Pancreas (tissue), 10 donors: ENCODE measurements at regions not wholly inside any gene's neighbourhood (a gene's known extent, or its start where the extent isn't known, plus 50 kb on each side); places are given as distances from the start of the nearest gene placed in this dataset.
A peak's percentile ranks its signal among the peaks of the same experiment; 100 is the strongest.

Experiments used
- ATAC-seq, 4 donors: fragments of 200-7000 bp; cut with Tn5 transposase; one replicate each; pipeline versions ENCODE4 v1.8.0 to v1.9.1; 2020; ENCODE audit warnings: mild to moderate bottlenecking in 4 of 4, moderate library complexity in 4 of 4
- DNase-seq, 6 donors: peaks; one replicate each; pipeline ENCODE4 v3.0.0-alpha.2; 2020
- FAIRE-seq: peaks from 2 replicates; lab custom pipeline; 2012; peaks lifted over from hg19 to GRCh38; lab: Jason Lieb, UNC
- H3K27ac ChIP-seq, 4 donors: fragments of 200-600 bp; sonication (generic); 1 replicate in 3 of 4; 2 replicates in 1 of 4; pipeline versions ENCODE4 v1.5.0 to v1.8.0; 2020
- H3K27me3 ChIP-seq, 4 donors: fragments of 200-600 bp; one replicate each; pipeline ENCODE4 v1.8.0; 2021
- H3K36me3 ChIP-seq, 3 donors: fragments of 200-600 bp; sonication (generic) in 1 of 3; one replicate each; pipeline versions ENCODE4 v1.5.0 to v1.8.0; 2020 to 2021
- H3K4me1 ChIP-seq, 3 donors: fragments of 200-600 bp; one replicate each; pipeline ENCODE4 v1.8.0; 2021
- H3K4me3 ChIP-seq, 4 donors: fragments of 200-600 bp; sonication (generic) in 2 of 4; one replicate each; pipeline versions ENCODE4 v1.5.0 to v1.8.0; 2020 to 2021
- H3K9me3 ChIP-seq, 4 donors: fragments of 200-600 bp; one replicate each; pipeline ENCODE4 v1.8.0; 2021
- WGBS, 2 donors: extraction: QIAGEN DNeasy Blood & Tissue Kit; methylation state at CpG; one replicate each; pipeline ENCODE4 v1.1.7; 2013; 5-methylcytosine and 5-hydroxymethylcytosine counted together
- intact Hi-C, 3 donors: fragments of 100-400 bp; cut with DNase I; formaldehyde crosslinking; loops; one replicate each; pipeline versions ENCODE4 v1.11.1 to v1.14.2; 2022
- TF ChIP-seq, protein P1 (sequence below), 4 donors: fragments of 200-600 bp; sonication (generic) in 3 of 4; IDR thresholded peaks; one replicate each; pipeline versions ENCODE4 v1.5.0 to v1.8.0; 2021; ENCODE audit warnings: antibody characterized with exemption in 4 of 4
- donor health status: healthy with polysubstance abuse.
- donor health status: DM: no; HTN: no; CAD: no; lungs with moderate emphysema.
- donor health status: DM: no; HTN: no; CAD: no.
- donor health status: control.
- donor health status: control.
- donor health status: Bipolar disorder and iron deficiency.
- donor health status: DM: yes; HTN: yes; CAD: no.
- donor health status: DM: no; HTN: no; CAD: no.
- donor health status: DM: no; HTN: no; CAD: no.
- donor health status: DM: yes; HTN: yes; CAD: no.

DNA sequence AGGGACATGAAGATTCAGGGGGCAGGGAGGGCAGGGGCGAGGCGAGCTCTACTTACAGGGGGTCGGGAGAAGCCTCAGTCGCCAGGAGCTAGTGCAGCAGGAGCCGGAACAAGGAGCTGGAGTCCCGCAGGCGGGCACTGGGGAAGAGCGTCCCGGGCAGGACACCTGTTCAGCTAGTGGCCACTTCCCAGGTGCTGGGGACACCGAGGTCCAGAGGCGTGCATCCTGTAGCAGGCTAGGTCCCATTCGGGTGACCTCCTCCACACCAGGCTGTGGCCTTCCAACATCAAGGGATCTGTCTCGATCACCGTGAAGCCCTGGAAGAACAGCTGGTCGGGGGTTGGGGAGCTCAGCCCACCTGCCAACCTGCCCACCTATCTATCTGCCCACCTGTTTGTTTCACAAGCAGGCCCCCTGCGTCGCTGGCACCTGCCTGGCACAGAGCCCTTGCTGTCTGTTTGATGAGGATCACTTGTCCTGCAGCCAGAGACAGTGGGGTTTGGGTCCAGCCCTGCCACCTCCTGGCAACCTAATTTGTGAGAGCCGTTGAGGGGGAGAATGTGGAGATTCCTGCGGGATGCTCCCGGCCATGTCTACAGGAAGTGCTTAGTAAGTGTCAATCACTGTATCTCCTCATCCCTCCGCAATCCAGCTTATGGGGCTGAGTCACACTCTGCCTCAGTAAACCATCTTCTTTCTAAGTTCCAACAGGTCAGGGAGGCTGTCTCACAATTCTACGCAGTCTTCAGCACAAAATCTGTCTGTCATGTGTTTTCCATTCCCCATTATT lies 940.9 kb downstream of the BRD1 start:
- WGBS, 2 donors: 44 to 52% methylated on average over 22 of the region's 22 CpGs
- H3K9me3 ChIP-seq: no peaks in the 10 kb centered on the region
- H3K4me3 ChIP-seq: no peak overlapping the region
- H3K27ac ChIP-seq: no peak overlapping the region
- H3K27me3 ChIP-seq: no peaks in the 10 kb centered on the region
- H3K36me3 ChIP-seq: no peaks in the 10 kb centered on the region
- FAIRE-seq (no peak), ATAC-seq (no peak), DNase-seq (peak in 1 of 6 donors; percentile 23)
- intact Hi-C loops: no loop called here
- TF ChIP-seq, protein P1, sequence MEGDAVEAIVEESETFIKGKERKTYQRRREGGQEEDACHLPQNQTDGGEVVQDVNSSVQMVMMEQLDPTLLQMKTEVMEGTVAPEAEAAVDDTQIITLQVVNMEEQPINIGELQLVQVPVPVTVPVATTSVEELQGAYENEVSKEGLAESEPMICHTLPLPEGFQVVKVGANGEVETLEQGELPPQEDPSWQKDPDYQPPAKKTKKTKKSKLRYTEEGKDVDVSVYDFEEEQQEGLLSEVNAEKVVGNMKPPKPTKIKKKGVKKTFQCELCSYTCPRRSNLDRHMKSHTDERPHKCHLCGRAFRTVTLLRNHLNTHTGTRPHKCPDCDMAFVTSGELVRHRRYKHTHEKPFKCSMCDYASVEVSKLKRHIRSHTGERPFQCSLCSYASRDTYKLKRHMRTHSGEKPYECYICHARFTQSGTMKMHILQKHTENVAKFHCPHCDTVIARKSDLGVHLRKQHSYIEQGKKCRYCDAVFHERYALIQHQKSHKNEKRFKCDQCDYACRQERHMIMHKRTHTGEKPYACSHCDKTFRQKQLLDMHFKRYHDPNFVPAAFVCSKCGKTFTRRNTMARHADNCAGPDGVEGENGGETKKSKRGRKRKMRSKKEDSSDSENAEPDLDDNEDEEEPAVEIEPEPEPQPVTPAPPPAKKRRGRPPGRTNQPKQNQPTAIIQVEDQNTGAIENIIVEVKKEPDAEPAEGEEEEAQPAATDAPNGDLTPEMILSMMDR (IDR thresholded peaks at IDR 0.05): no peak
- H3K4me1 ChIP-seq: no peaks in the 10 kb centered on the region

DNA sequence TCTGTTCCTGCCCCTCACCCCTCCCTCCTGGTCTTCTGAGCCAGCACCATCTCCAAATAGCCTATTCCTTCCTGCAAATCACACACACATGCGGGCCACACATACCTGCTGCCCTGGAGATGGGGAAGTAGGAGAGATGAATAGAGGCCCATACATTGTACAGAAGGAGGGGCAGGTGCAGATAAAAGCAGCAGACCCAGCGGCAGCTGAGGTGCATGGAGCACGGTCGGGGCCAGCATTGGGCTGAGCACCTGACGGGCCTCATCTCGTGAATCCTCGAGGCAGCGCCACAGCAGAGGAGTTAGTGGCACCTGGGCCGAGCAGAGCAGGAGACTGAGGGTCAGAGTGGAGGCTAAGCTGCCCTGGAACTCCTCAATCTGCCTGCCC lies 941.8 kb downstream of the BRD1 start:
- FAIRE-seq (no peak), DNase-seq (peak in 2 of 6 donors; percentile 5 to 32), ATAC-seq (no peak)
- no peaks in the 10 kb centered on the region for H3K36me3 ChIP-seq
- no peaks in the 10 kb centered on the region for H3K9me3 ChIP-seq
- H3K27ac ChIP-seq: no peak overlapping the region
- H3K4me3 ChIP-seq: no peak overlapping the region
- intact Hi-C loops: no loop called here
- 53 to 68% methylated on average over 9 of the region's 9 CpGs for WGBS, 2 donors
- H3K27me3 ChIP-seq: no peaks in the 10 kb centered on the region
- TF ChIP-seq, protein P1 (IDR thresholded peaks at IDR 0.05): no peak
- H3K4me1 ChIP-seq: no peaks in the 10 kb centered on the region

DNA sequence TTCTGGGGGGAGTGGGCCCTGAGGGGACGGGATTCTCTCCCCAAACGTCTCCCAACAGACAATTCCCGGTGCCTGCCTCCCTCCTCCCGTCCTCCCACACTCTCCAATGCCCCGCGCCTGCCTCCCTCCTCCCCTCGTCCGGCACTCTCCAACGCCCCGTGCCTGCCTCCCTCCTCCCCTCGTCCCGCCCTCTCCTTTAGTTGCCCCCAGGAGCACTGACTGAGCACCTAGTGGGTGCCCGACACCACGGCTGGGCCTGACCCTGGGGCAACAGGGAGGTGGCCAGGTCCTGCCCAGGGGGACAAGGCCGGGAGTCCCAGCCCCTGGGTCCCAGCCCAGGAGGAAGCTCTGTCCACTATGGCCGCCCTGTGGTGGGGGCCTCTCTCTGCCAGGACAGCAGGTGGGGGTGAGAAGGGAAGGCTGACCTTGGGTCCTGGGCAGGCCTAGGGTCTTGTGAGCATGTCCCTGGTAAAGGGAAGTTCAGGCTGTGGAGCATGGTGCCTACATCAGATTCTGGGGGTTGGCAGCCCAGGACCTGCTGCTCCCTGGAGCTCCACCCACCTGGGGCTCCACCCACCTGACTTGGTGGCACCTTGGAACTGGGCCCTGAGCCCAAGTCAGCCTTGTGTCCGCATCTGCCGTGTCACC lies 942.3 kb downstream of the BRD1 start:
- H3K9me3 ChIP-seq: no peaks in the 10 kb centered on the region
- peak in 1 of 6 donors; percentile 43 for DNase-seq
- H3K36me3 ChIP-seq: no peaks in the 10 kb centered on the region
- H3K4me1 ChIP-seq: no peaks in the 10 kb centered on the region
- no peaks in the 10 kb centered on the region for H3K27me3 ChIP-seq
- TF ChIP-seq, protein P1 (IDR thresholded peaks at IDR 0.05): no peak
- WGBS, 2 donors: 31 to 37% methylated on average over 14 to 18 of the region's 18 CpGs
- ATAC-seq: no peak
- no peak overlapping the region for H3K27ac ChIP-seq
- intact Hi-C loops: no loop called here
- no peak overlapping the region for H3K4me3 ChIP-seq
- FAIRE-seq: no peak

DNA sequence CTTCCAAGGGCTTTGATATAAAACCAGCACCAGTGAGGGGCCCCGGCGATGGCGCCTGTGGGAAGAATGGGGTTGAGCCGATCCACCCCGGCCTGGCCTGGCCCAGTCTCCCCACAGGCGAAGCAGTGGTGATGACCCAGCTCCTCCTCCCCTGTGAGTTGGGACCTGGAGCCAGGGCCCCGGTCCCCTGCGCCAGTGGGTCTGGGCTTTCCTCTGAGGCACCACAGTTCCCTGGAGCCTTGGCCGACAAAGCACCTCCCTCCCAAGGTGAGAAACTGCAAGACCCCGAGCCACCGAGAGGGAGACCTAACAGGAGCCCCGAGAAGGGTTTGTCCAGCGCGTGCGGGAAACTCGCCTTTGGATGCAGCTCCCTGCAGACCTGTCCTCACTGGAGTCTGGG lies 942.9 kb downstream of the BRD1 start:
- peak in 2 of 6 donors; percentile 4 to 25 for DNase-seq
- no peak for FAIRE-seq
- 45 to 56% methylated on average over 16 of the region's 16 CpGs for WGBS, 2 donors
- TF ChIP-seq, protein P1 (IDR thresholded peaks at IDR 0.05): no peak
- intact Hi-C loops: no loop called here
- H3K9me3 ChIP-seq: no peaks in the 10 kb centered on the region
- H3K27me3 ChIP-seq: no peaks in the 10 kb centered on the region
- H3K27ac ChIP-seq: no peak overlapping the region
- H3K36me3 ChIP-seq: no peaks in the 10 kb centered on the region
- no peak overlapping the region for H3K4me3 ChIP-seq
- H3K4me1 ChIP-seq: no peaks in the 10 kb centered on the region
- ATAC-seq: no peak

DNA sequence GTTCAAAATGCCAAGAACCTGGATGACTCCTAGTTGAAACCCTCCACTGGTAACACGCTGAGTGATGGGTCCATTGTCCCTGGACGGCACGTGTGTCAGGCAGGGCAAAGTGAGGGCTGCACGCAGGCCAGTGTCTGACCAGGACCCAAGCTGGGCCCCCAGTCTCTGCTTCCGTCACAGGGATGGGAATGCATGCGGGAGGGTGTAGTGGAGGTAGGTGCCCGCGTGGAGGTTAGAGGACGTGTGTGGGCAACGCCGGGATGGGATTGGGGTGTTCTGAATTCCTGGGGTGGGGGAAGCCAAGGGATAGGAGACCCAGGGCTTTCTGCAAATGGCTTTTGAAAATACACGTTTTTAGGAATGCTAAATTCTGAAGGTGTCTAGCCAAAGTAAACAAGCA lies 943.3 kb downstream of the BRD1 start:
- Histone ChIP-seq H3K36me3 (no peaks in the 10 kb centered on the region), H3K4me1 (no peaks in the 10 kb centered on the region), H3K9me3 (no peaks in the 10 kb centered on the region), H3K4me3 (no peak overlapping the region), H3K27ac (no peak overlapping the region), H3K27me3 (no peaks in the 10 kb centered on the region)
- peak in 2 of 6 donors; percentile 4 to 24 for DNase-seq
- 56 to 74% methylated on average over 12 of the region's 12 CpGs for WGBS, 2 donors
- ATAC-seq: no peak
- TF ChIP-seq, protein P1 (IDR thresholded peaks at IDR 0.05): no peak
- intact Hi-C loops: no loop called here
- no peak for FAIRE-seq
